OCI-LY7 (cell line): ENCODE measurements at regions not wholly inside any gene's neighbourhood (a gene's known extent, or its start where the extent isn't known, plus 50 kb on each side); places are given as distances from the start of the nearest gene placed in this dataset.

Experiments used
- BruUV-seq: library from RNA; stranded (reverse); fragments of 400-500 nt; replicated peaks from 2 replicates; lab custom pipeline; 2021; lab: Mats Ljungman, UMichigan
- CTCF ChIA-PET: fragments of 300-600 bp; sonication (Branson Sonifier 250); formaldehyde crosslinking; loops from one replicate; lab custom pipeline; 2022; ENCODE audit warnings: antibody characterized with exemption; ENCODE audit not compliant: unreplicated experiment; lab: Charles Lee
- POLR2A ChIA-PET: fragments of 300-600 bp; sonication (Branson Sonifier 250); formaldehyde crosslinking; loops from one replicate; lab custom pipeline; 2022; ENCODE audit warnings: antibody characterized with exemption; lab: Charles Lee
- DNase-seq: peaks from one replicate; pipeline ENCODE4 v3.0.0-alpha.2; 2015; ENCODE audit warnings: low spot score
- H2AFZ ChIP-seq: fragments of 200-600 bp; sonication (generic), shearing (Covaris generic); 2 replicates; pipeline ENCODE4 v1.6.1; 2014; ENCODE audit warnings: mild to moderate bottlenecking, antibody characterized with exemption, low read length, moderate library complexity
- H3K27ac ChIP-seq: fragments of 200-600 bp; sonication (generic); 2 replicates; pipeline ENCODE4 v1.5.1; 2014; ENCODE audit warnings: mixed run types, low read depth, mild to moderate bottlenecking, moderate library complexity, low read length, inconsistent platforms; ENCODE audit not compliant: poor library complexity, severe bottlenecking
- H3K36me3 ChIP-seq: fragments of 200-600 bp; sonication (generic); 2 replicates; pipeline ENCODE4 v1.6.1; 2014; ENCODE audit warnings: mild to moderate bottlenecking, antibody characterized with exemption, low read length, moderate library complexity, mixed read lengths; ENCODE audit not compliant: insufficient read depth
- H3K4me1 ChIP-seq: fragments of 200-600 bp; sonication (generic); 2 replicates; pipeline ENCODE4 v1.5.1; 2014; ENCODE audit warnings: mild to moderate bottlenecking, low read length; ENCODE audit not compliant: insufficient read depth, poor library complexity, severe bottlenecking
- H3K4me2 ChIP-seq: fragments of 200-600 bp; sonication (generic); 2 replicates; pipeline ENCODE4 v1.6.1; 2014; ENCODE audit warnings: mild to moderate bottlenecking, low read length
- H3K4me3 ChIP-seq: fragments of 200-600 bp; sonication (generic); 2 replicates; pipeline ENCODE4 v1.5.1; 2014; ENCODE audit warnings: mild to moderate bottlenecking, low read depth, low read length; ENCODE audit not compliant: poor library complexity, severe bottlenecking
- H3K79me2 ChIP-seq: fragments of 200-600 bp; sonication (generic); 2 replicates; pipeline ENCODE4 v1.6.1; 2016; ENCODE audit warnings: low read depth, mild to moderate bottlenecking, low read length, moderate library complexity, mixed read lengths; ENCODE audit not compliant: insufficient read depth
- H3K9me2 ChIP-seq: fragments of 200-600 bp; sonication (generic); 2 replicates; pipeline ENCODE4 v1.6.1; 2016; ENCODE audit warnings: mild to moderate bottlenecking, low read length, mixed read lengths; ENCODE audit not compliant: insufficient read depth
- H3K9me3 ChIP-seq: fragments of 200-600 bp; sonication (generic); 2 replicates; pipeline ENCODE4 v1.6.1; 2014; ENCODE audit warnings: mild to moderate bottlenecking, mixed run types, low read length, mixed read lengths
- H4K20me1 ChIP-seq: fragments of 200-600 bp; sonication (generic); 2 replicates; pipeline ENCODE4 v1.6.1; 2014; ENCODE audit warnings: mild to moderate bottlenecking, antibody characterized with exemption, low read length, moderate library complexity, mixed read lengths; ENCODE audit not compliant: insufficient read depth
- EZH2phosphoT487 ChIP-seq: fragments of 200-600 bp; sonication (generic); IDR thresholded peaks from 2 replicates; pipeline ENCODE4 v1.6.1; 2018; ENCODE audit warnings: low read depth, borderline replicate concordance, mild to moderate bottlenecking, mixed run types, antibody characterized with exemption, low read length, moderate library complexity, mixed read lengths
- intact Hi-C: fragments of 100-400 bp; cut with micrococcal nuclease; formaldehyde crosslinking; loops from one replicate; pipeline ENCODE4 v1.10.0; 2022; ENCODE audit not compliant: unreplicated experiment
- TF ChIP-seq, protein P1 (sequence below): fragments of 200-600 bp; sonication (generic); conservative IDR thresholded peaks from 2 replicates; pipeline ENCODE4 v1.5.1; 2014; ENCODE audit warnings: mild to moderate bottlenecking, antibody characterized with exemption, low read length, moderate library complexity, mixed read lengths

- H4K20me1 ChIP-seq: no peaks in the 10 kb centered on the region
- no peak overlapping the region for H3K4me3 ChIP-seq
- H3K27ac ChIP-seq: no peak overlapping the region
- no peaks in the 10 kb centered on the region for H3K4me1 ChIP-seq
- CTCF ChIA-PET: no interaction called here
- no peak overlapping the region for H2AFZ ChIP-seq
- no peak for DNase-seq
- no peaks in the 10 kb centered on the region for H3K9me3 ChIP-seq
- no peak overlapping the region for H3K4me2 ChIP-seq
- no peaks in the 10 kb centered on the region for H3K36me3 ChIP-seq
- H3K9me2 ChIP-seq: no peaks in the 10 kb centered on the region
- intact Hi-C loops: no loop called here
- POLR2A ChIA-PET: no interaction called here
- no peak for TF ChIP-seq EZH2phosphoT487
- TF ChIP-seq, protein P1, sequence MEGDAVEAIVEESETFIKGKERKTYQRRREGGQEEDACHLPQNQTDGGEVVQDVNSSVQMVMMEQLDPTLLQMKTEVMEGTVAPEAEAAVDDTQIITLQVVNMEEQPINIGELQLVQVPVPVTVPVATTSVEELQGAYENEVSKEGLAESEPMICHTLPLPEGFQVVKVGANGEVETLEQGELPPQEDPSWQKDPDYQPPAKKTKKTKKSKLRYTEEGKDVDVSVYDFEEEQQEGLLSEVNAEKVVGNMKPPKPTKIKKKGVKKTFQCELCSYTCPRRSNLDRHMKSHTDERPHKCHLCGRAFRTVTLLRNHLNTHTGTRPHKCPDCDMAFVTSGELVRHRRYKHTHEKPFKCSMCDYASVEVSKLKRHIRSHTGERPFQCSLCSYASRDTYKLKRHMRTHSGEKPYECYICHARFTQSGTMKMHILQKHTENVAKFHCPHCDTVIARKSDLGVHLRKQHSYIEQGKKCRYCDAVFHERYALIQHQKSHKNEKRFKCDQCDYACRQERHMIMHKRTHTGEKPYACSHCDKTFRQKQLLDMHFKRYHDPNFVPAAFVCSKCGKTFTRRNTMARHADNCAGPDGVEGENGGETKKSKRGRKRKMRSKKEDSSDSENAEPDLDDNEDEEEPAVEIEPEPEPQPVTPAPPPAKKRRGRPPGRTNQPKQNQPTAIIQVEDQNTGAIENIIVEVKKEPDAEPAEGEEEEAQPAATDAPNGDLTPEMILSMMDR: no peak
- no peaks in the 10 kb centered on the region for H3K79me2 ChIP-seq
- no TSS peak for BruUV-seq
These were observed 95.4 kb downstream of the UTP18 start for GRCh38 chr17:51355441-51356410.

GRCh38 chr17:51359055-51359454, 98.7 kb downstream of the UTP18 start:
- Histone ChIP-seq H3K27ac (no peak overlapping the region), H3K9me3 (no peaks in the 10 kb centered on the region), H3K4me3 (no peak overlapping the region), H3K4me1 (no peaks in the 10 kb centered on the region), H3K36me3 (no peaks in the 10 kb centered on the region), H3K79me2 (no peaks in the 10 kb centered on the region), H4K20me1 (no peaks in the 10 kb centered on the region), H2AFZ (no peak overlapping the region), H3K9me2 (no peaks in the 10 kb centered on the region), H3K4me2 (no peak overlapping the region)
- ChIA-PET CTCF (no interaction called here), POLR2A (no interaction called here)
- no TSS peak for BruUV-seq
- no peak for DNase-seq
- intact Hi-C loops: no loop called here
- TF ChIP-seq, protein P1: no peak
- TF ChIP-seq EZH2phosphoT487: no peak
